Activated T-helper 2 cell treated with anti-CD3 and anti-CD28 coated beads, Interferon-gamma antibody, Interleukin-2, Interleukin-4, amounts not matched to agents 10 μg/mL and 5 μg/mL and 100 μg/mL, durations not matched to agents 14 hours and 24 hours and 36 hours (primary cell): ENCODE measurements at regions not wholly inside any gene's neighbourhood (a gene's known extent, or its start where the extent isn't known, plus 50 kb on each side); places are given as distances from the start of the nearest gene placed in this dataset.

Experiments used
- DNase-seq: peaks from one replicate; pipeline ENCODE4 v3.0.0; 2021; ENCODE audit warnings: low spot score
- H3K27ac Mint-ChIP-seq: one replicate; pipeline ENCODE4 v1.8.0; 2021; ENCODE audit warnings: mixed read lengths
- H3K27me3 Mint-ChIP-seq: one replicate; pipeline ENCODE4 v1.8.0; 2021; ENCODE audit warnings: low read depth, mixed read lengths
- H3K36me3 Mint-ChIP-seq: one replicate; pipeline ENCODE4 v1.8.0; 2021; ENCODE audit warnings: low read depth, mixed read lengths
- H3K4me1 Mint-ChIP-seq: one replicate; pipeline ENCODE4 v1.8.0; 2021; ENCODE audit warnings: low read depth, mixed read lengths
- H3K4me3 Mint-ChIP-seq: one replicate; pipeline ENCODE4 v1.8.0; 2021; ENCODE audit warnings: low read depth, mild to moderate bottlenecking, moderate library complexity, mixed read lengths
- H3K9me3 Mint-ChIP-seq: one replicate; pipeline ENCODE4 v1.8.0; 2021; ENCODE audit warnings: mixed read lengths
- intact Hi-C: fragments of 100-400 bp; cut with micrococcal nuclease; formaldehyde crosslinking; loops from one replicate; pipeline ENCODE4 v1.15.1; 2023

- peak; percentile 4 for DNase-seq
- Mint-ChIP-seq H3K36me3 (no peaks in the 10 kb centered on the region), H3K9me3 (no peaks in the 10 kb centered on the region), H3K4me1 (no peaks in the 10 kb centered on the region), H3K27me3 (peaks cover 27% of the 10 kb centered on the region), H3K4me3 (no peak overlapping the region), H3K27ac (no peak overlapping the region)
- intact Hi-C loops, result no loop called here
Measured at GRCh38 chr10:78309536-78310237, 276.0 kb downstream of the RPS24 start.

DNA sequence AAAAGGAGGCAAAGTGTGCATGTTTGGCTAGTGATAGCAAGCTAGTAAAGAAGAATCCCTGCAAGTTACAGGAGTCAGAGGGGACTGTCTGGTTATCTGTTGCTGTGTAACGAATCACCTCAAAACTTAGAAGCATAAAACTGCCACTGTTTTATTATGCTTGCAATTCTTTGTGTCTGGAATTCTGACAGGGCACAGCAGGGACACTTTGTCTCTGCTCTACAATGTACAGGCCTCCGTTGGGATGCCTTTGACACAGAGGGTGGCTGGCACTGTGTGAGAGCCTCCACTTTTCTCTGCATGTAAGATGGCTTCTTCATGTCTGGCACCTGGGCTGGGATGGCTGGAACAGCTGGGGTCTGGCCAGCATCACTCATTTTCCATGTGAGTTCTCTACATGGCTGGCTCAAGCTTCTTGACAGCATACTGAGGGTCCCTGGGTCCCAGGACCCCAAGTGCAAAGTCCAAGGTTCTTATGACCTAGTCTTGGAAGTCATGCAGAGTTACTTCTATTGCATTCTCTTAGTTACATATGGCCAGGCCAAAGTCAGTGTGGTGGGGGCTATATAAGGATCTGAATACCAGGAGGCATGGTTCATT, 276.9 kb downstream of the RPS24 start:
- Mint-ChIP-seq H3K4me3 (no peak overlapping the region), H3K4me1 (no peaks in the 10 kb centered on the region), H3K27me3 (peaks cover 26% of the 10 kb centered on the region), H3K36me3 (no peaks in the 10 kb centered on the region), H3K9me3 (no peaks in the 10 kb centered on the region), H3K27ac (no peak overlapping the region)
- peak; percentile 6 for DNase-seq
- intact Hi-C loops, result no loop called here

DNA sequence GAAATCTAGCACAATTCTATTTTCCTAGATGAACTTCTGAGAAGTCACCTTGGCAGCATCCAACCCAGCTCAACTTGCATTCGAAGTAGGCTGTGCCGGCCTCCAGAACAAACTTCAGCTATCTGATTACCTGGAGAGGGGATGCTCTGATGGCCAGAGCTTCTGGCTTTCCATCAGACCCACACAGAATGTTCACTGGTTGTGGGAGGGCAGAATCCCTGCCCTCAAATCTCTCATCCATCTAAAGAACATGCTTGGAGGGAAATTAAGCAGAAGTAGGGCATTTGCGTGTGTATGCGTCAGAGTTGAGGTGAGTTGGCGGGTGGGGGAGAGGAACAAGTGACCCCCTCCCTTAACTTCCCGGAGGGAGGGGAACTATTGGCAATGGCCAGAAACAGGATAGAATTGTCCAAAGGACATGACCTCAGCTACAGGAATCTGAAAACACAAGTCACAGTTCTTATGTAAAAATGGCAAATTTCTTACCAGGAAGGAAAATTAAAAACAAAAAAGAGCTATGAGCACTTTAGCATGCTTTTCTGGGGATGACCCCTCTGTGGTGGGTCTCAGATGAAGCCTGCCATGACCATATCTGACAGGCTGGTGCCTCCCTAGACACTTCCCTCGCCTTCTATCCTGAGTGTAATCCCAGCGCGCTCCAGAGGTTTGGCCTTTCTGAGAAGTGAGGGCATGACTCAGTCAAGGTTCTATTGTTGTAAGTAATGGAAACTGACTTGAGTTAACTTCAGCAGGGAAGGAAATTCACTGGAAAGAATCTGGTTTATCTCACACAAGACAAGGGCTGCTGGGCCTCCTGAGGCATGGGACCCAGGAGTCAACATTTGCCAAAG, 278.8 kb downstream of the RPS24 start:
- intact Hi-C loops, result no loop called here
- no peaks in the 10 kb centered on the region for H3K36me3 Mint-ChIP-seq
- no peaks in the 10 kb centered on the region for H3K4me1 Mint-ChIP-seq

GRCh38 chr10:78313048-78313381, 279.4 kb downstream of the RPS24 start:
- Mint-ChIP-seq H3K27ac (no peak overlapping the region), H3K9me3 (no peaks in the 10 kb centered on the region), H3K27me3 (peaks cover 9% of the 10 kb centered on the region), H3K4me1 (no peaks in the 10 kb centered on the region), H3K36me3 (no peaks in the 10 kb centered on the region), H3K4me3 (no peak overlapping the region)
- no peak for DNase-seq
- intact Hi-C loops, result no loop called here

More for the DNA sequence above, 278.8 kb downstream of the RPS24 start:
- H3K27me3 Mint-ChIP-seq, result peaks cover 11% of the 10 kb centered on the region
- DNase-seq, result no peak
- no peak overlapping the region for H3K27ac Mint-ChIP-seq
- H3K9me3 Mint-ChIP-seq, result no peaks in the 10 kb centered on the region
- H3K4me3 Mint-ChIP-seq, result no peak overlapping the region

DNA sequence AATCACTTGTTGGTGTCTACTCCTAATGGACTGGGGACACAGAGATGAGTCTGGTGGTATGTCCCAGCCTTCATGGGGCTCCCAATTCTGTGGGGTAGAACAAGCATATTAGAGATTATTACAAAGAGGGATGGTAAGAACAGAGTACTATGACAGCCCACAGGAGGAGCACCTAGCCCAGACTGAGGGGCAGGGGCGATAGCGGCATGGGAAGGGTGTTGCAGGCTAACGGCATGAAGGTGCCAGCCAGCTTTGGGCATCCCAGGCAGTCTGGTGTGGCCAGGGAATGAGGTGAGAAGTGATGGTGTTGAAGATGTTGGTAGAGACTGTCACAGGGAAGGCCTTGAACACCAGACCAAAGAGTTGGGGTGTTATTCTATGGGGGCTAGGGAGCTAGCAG, 280.0 kb downstream of the RPS24 start:
- Mint-ChIP-seq H3K4me1 (no peaks in the 10 kb centered on the region), H3K4me3 (no peak overlapping the region)
- no peak for DNase-seq

DNA sequence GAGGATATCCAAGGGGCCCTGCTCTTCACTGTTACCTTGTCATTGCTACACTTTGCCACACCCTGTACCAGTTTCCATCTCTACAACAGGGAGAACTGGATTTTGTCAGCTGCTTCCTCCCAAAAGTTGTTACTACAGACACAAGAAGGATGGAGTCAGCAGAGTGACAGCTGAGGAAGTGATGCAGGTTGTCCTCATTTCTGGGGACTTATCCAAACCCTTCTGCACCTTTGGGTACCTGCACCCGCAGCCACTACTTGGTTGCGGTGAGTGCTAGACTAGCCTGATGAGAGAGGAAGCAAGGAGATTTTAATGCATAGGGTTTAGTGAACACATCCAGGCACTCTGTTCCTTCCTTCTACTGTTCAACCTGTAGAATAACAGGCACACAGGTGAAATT, 281.0 kb downstream of the RPS24 start:
- intact Hi-C loops, result no loop called here
- no peaks in the 10 kb centered on the region for H3K4me1 Mint-ChIP-seq
- peaks cover 2% of the 10 kb centered on the region for H3K27me3 Mint-ChIP-seq
- H3K36me3 Mint-ChIP-seq, result no peaks in the 10 kb centered on the region
- no peak overlapping the region for H3K4me3 Mint-ChIP-seq
- H3K9me3 Mint-ChIP-seq, result no peaks in the 10 kb centered on the region
- no peak for DNase-seq
- H3K27ac Mint-ChIP-seq, result no peak overlapping the region

More for the DNA sequence above, 280.0 kb downstream of the RPS24 start:
- intact Hi-C loops, result no loop called here
- Mint-ChIP-seq H3K27ac (no peak overlapping the region), H3K36me3 (no peaks in the 10 kb centered on the region), H3K9me3 (no peaks in the 10 kb centered on the region), H3K27me3 (peaks cover 7% of the 10 kb centered on the region)

DNA sequence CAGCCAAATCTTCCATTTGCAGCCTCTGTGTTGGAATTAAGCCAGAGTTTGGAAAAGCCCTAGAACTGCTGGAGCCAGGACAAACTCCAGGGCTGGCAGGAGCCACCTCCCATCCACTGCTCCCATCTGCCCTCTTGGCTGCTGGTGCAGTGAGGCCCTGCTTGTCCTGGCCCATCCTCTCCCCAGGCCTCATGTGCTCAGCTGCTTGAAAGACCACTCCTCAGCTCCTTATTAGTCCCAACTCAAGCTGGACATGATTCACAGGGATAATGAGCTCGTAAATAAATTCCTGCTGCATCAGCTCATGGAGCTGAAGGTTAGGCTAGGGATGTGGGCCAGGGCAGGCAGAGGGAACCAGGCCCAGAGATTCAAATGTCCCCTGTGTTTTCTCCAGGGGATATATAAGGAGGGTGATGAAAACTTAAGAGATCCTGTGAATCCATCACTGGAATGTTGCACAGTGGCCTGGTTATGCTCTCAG, 282.8 kb downstream of the RPS24 start:
- no peak overlapping the region for H3K4me3 Mint-ChIP-seq
- no peaks in the 10 kb centered on the region for H3K36me3 Mint-ChIP-seq
- peaks cover 2% of the 10 kb centered on the region for H3K27me3 Mint-ChIP-seq
- intact Hi-C loops, result no loop called here
- peak; percentile 5 for DNase-seq
- H3K9me3 Mint-ChIP-seq, result no peaks in the 10 kb centered on the region
- H3K27ac Mint-ChIP-seq, result no peak overlapping the region
- peaks cover 4% of the 10 kb centered on the region for H3K4me1 Mint-ChIP-seq

GRCh38 chr10:78318305-78318704, 284.6 kb downstream of the RPS24 start:
- peaks cover 10% of the 10 kb centered on the region for H3K27me3 Mint-ChIP-seq
- no peaks in the 10 kb centered on the region for H3K9me3 Mint-ChIP-seq
- H3K4me3 Mint-ChIP-seq, result no peak overlapping the region
- intact Hi-C loops, result no loop called here
- H3K4me1 Mint-ChIP-seq, result peaks cover 7% of the 10 kb centered on the region
- no peak overlapping the region for H3K27ac Mint-ChIP-seq
- H3K36me3 Mint-ChIP-seq, result no peaks in the 10 kb centered on the region
- peak; percentile 3 for DNase-seq

GRCh38 chr10:78319371-78319770, 285.7 kb downstream of the RPS24 start:
- H3K4me3 Mint-ChIP-seq, result no peak overlapping the region
- peaks cover 7% of the 10 kb centered on the region for H3K4me1 Mint-ChIP-seq
- H3K36me3 Mint-ChIP-seq, result no peaks in the 10 kb centered on the region
- H3K9me3 Mint-ChIP-seq, result peaks cover 4% of the 10 kb centered on the region
- DNase-seq, result peak; percentile 5
- peaks cover 10% of the 10 kb centered on the region for H3K27me3 Mint-ChIP-seq
- intact Hi-C loops, result no loop called here
- H3K27ac Mint-ChIP-seq, result no peak overlapping the region

GRCh38 chr10:78319841-78320240, 286.2 kb downstream of the RPS24 start:
- H3K27ac Mint-ChIP-seq, result no peak overlapping the region
- intact Hi-C loops, result no loop called here
- H3K4me1 Mint-ChIP-seq, result peaks cover 7% of the 10 kb centered on the region
- H3K9me3 Mint-ChIP-seq, result peaks cover 7% of the 10 kb centered on the region
- DNase-seq, result no peak
- no peaks in the 10 kb centered on the region for H3K36me3 Mint-ChIP-seq
- H3K4me3 Mint-ChIP-seq, result no peak overlapping the region
- peaks cover 10% of the 10 kb centered on the region for H3K27me3 Mint-ChIP-seq

DNA sequence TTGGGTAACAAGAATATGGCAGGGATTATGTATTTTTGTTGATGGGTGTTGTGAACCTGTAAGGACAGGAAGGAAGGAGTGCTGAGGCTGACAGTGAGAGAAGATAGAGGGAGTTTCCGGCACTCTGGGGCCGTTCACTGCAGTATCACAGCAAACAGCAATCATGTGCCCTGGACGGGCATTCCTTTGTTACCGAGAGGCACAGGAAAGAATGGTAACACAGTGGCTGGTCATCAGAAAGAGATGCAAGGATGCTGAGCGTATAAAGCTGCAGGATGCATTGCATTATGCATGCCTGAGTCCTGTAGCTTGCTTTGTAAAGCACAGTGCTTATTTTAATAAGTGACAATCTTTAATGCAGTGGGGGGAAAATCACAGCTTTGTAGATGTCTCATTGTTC, 286.8 kb downstream of the RPS24 start:
- H3K9me3 Mint-ChIP-seq, result peaks cover 14% of the 10 kb centered on the region
- no peak for DNase-seq
- no peak overlapping the region for H3K4me3 Mint-ChIP-seq
- H3K27me3 Mint-ChIP-seq, result peaks cover 9% of the 10 kb centered on the region
- intact Hi-C loops, result no loop called here
- H3K27ac Mint-ChIP-seq, result no peak overlapping the region
- H3K36me3 Mint-ChIP-seq, result no peaks in the 10 kb centered on the region
- peaks cover 7% of the 10 kb centered on the region for H3K4me1 Mint-ChIP-seq

DNA sequence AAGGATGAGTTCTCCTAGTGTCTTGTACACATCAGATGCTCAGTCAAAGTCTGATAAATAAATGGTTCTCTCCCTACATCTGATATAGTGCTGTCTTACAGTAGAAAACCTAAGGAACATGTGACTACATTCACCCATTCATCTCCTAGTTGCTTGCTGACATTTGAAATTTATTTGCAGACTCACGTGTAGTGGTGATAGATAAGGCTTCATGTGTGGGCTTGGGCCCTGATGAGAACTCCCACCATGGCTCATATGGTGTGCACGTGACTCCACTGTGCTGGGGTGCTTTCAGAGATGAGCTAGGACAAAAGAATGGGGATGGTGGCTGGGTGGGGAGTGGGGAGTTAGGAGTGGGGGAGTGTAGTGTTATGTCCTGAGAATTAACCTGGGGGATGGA, 287.3 kb downstream of the RPS24 start:
- H3K4me3 Mint-ChIP-seq, result no peak overlapping the region
- no peak for DNase-seq
- no peak overlapping the region for H3K27ac Mint-ChIP-seq
- peaks cover 7% of the 10 kb centered on the region for H3K4me1 Mint-ChIP-seq
- peaks cover 8% of the 10 kb centered on the region for H3K27me3 Mint-ChIP-seq
- H3K9me3 Mint-ChIP-seq, result peaks cover 19% of the 10 kb centered on the region
- no peaks in the 10 kb centered on the region for H3K36me3 Mint-ChIP-seq
- intact Hi-C loops, result no loop called here

DNA sequence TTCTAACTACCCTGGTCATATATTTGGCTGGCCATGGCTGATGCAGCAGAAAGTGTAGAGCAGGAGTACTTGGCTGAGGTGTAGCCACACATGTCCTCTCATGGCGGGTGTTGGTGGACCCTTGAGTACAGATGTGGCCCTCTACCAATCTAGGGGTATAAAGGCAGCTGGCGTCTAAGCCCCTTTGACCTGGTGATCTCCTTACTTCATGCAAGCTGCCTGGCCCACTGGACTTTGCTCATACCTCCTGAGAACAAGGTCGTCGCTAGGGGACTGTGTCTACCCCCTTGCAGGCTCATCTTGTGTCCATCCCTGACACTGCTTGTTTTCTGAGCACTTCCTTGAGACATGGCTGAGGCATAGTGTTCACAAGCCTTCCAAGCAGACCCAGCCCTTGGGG, 287.8 kb downstream of the RPS24 start:
- DNase-seq, result no peak
- Mint-ChIP-seq H3K4me1 (peaks cover 7% of the 10 kb centered on the region), H3K4me3 (no peak overlapping the region), H3K27ac (no peak overlapping the region), H3K9me3 (peaks cover 24% of the 10 kb centered on the region), H3K27me3 (peaks cover 9% of the 10 kb centered on the region), H3K36me3 (no peaks in the 10 kb centered on the region)
- intact Hi-C loops, result no loop called here
